HUDEP-2 (cell line): ENCODE measurements at regions not wholly inside any gene's neighbourhood (a gene's known extent, or its start where the extent isn't known, plus 50 kb on each side); places are given as distances from the start of the nearest gene placed in this dataset.

Experiments
- DNase-seq, 76 experiments: peaks; one replicate each; lab custom pipeline; 2025; ENCODE audit not compliant: unreplicated experiment in 76 of 76; lab: John Stamatoyannopoulos, UW

GRCh38 chr10:31261511-31262311, 57.3 kb upstream of the ZEB1 start:
- DNase-seq, result no peak

- no peak for DNase-seq
These were observed 56.3 kb upstream of the ZEB1 start for GRCh38 chr10:31262672-31263071.

GRCh38 chr10:31263903-31264302, 55.1 kb upstream of the ZEB1 start:
- no peak for DNase-seq

- DNase-seq, result no peak
These were observed 50.3 kb upstream of the ZEB1 start for GRCh38 chr10:31268444-31269303.
